Right lobe of liver (tissue), 4 donors: ENCODE measurements at regions not wholly inside any gene's neighbourhood (a gene's known extent, or its start where the extent isn't known, plus 50 kb on each side); places are given as distances from the start of the nearest gene placed in this dataset.

Source experiments
- POLR2A ChIP-seq: fragments of 450-650 bp; IDR thresholded peaks from one replicate; pipeline ENCODE4 v1.6.1; 2017; ENCODE audit warnings: antibody characterized with exemption, mild to moderate bottlenecking
- TF ChIP-seq, protein P1 (sequence below), 4 donors: fragments of 200-600 bp in 3 of 4; fragments of 450-650 bp in 1 of 4; IDR thresholded peaks; one replicate each; pipeline versions ENCODE4 v1.5.1 to v1.8.0; 2016 to 2022; ENCODE audit warnings: antibody characterized with exemption in 4 of 4, mild to moderate bottlenecking in 2 of 4
- donor health status: DM: no; HTN: no; CAD: no.
- donor health status: DM: no; HTN: no; CAD: no.
- donor health status: DM: no; HTN: yes; CAD: no.

GRCh38 chr16:51761001-51761400 lies 609.9 kb upstream of the SALL1 start:
- TF ChIP-seq POLR2A, result no peak
- TF ChIP-seq, protein P1, sequence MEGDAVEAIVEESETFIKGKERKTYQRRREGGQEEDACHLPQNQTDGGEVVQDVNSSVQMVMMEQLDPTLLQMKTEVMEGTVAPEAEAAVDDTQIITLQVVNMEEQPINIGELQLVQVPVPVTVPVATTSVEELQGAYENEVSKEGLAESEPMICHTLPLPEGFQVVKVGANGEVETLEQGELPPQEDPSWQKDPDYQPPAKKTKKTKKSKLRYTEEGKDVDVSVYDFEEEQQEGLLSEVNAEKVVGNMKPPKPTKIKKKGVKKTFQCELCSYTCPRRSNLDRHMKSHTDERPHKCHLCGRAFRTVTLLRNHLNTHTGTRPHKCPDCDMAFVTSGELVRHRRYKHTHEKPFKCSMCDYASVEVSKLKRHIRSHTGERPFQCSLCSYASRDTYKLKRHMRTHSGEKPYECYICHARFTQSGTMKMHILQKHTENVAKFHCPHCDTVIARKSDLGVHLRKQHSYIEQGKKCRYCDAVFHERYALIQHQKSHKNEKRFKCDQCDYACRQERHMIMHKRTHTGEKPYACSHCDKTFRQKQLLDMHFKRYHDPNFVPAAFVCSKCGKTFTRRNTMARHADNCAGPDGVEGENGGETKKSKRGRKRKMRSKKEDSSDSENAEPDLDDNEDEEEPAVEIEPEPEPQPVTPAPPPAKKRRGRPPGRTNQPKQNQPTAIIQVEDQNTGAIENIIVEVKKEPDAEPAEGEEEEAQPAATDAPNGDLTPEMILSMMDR (IDR thresholded peaks at IDR 0.05), result no peak
